Nephron progenitor cell (in vitro differentiated cells): ENCODE measurements at regions not wholly inside any gene's neighbourhood (a gene's known extent, or its start where the extent isn't known, plus 50 kb on each side); places are given as distances from the start of the nearest gene placed in this dataset.

Experiments used
- DNase-seq: peaks from one replicate; pipeline ENCODE4 v3.0.0; 2021
- H3K27ac Mint-ChIP-seq: 2 replicates; pipeline ENCODE4 v1.8.0; 2021; ENCODE audit warnings: mild to moderate bottlenecking, moderate library complexity, mixed read lengths
- H3K27me3 Mint-ChIP-seq: 2 replicates; pipeline ENCODE4 v1.8.0; 2021; ENCODE audit warnings: mild to moderate bottlenecking, low read depth, mixed read lengths; ENCODE audit not compliant: poor library complexity
- H3K36me3 Mint-ChIP-seq: 2 replicates; pipeline ENCODE4 v1.8.0; 2021; ENCODE audit warnings: low read depth, mixed read lengths
- H3K4me1 Mint-ChIP-seq: 2 replicates; pipeline ENCODE4 v1.8.0; 2021; ENCODE audit warnings: mixed read lengths
- H3K4me3 Mint-ChIP-seq: 2 replicates; pipeline ENCODE4 v1.8.0; 2021; ENCODE audit warnings: mild to moderate bottlenecking, moderate library complexity, mixed read lengths
- H3K9me3 Mint-ChIP-seq: 2 replicates; pipeline ENCODE4 v1.8.0; 2021; ENCODE audit warnings: mild to moderate bottlenecking, moderate library complexity, mixed read lengths
- TF ChIP-seq, protein P1 (sequence below): fragments of 200-600 bp; sonication (generic); IDR thresholded peaks from 2 replicates; pipeline ENCODE4 v1.5.0; 2021; ENCODE audit warnings: antibody characterized with exemption

- Mint-ChIP-seq H3K4me1 (peaks cover 23% of the 10 kb centered on the region), H3K4me3 (no peak overlapping the region), H3K36me3 (no peaks in the 10 kb centered on the region), H3K9me3 (no peaks in the 10 kb centered on the region), H3K27me3 (no peaks in the 10 kb centered on the region), H3K27ac (no peak overlapping the region)
- no peak for DNase-seq
- TF ChIP-seq, protein P1, sequence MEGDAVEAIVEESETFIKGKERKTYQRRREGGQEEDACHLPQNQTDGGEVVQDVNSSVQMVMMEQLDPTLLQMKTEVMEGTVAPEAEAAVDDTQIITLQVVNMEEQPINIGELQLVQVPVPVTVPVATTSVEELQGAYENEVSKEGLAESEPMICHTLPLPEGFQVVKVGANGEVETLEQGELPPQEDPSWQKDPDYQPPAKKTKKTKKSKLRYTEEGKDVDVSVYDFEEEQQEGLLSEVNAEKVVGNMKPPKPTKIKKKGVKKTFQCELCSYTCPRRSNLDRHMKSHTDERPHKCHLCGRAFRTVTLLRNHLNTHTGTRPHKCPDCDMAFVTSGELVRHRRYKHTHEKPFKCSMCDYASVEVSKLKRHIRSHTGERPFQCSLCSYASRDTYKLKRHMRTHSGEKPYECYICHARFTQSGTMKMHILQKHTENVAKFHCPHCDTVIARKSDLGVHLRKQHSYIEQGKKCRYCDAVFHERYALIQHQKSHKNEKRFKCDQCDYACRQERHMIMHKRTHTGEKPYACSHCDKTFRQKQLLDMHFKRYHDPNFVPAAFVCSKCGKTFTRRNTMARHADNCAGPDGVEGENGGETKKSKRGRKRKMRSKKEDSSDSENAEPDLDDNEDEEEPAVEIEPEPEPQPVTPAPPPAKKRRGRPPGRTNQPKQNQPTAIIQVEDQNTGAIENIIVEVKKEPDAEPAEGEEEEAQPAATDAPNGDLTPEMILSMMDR = no peak
Observed at GRCh38 chr4:62252728-62253127, 1052.6 kb downstream of the ADGRL3 start.

- H3K27me3 Mint-ChIP-seq = no peaks in the 10 kb centered on the region
- no peak overlapping the region for H3K27ac Mint-ChIP-seq
- no peak overlapping the region for H3K4me3 Mint-ChIP-seq
- H3K9me3 Mint-ChIP-seq = no peaks in the 10 kb centered on the region
- TF ChIP-seq, protein P1 = no peak
- no peak for DNase-seq
- H3K4me1 Mint-ChIP-seq = no peaks in the 10 kb centered on the region
- H3K36me3 Mint-ChIP-seq = no peaks in the 10 kb centered on the region
Observed at GRCh38 chr4:62250100-62250499, 1050.0 kb downstream of the ADGRL3 start.

DNA sequence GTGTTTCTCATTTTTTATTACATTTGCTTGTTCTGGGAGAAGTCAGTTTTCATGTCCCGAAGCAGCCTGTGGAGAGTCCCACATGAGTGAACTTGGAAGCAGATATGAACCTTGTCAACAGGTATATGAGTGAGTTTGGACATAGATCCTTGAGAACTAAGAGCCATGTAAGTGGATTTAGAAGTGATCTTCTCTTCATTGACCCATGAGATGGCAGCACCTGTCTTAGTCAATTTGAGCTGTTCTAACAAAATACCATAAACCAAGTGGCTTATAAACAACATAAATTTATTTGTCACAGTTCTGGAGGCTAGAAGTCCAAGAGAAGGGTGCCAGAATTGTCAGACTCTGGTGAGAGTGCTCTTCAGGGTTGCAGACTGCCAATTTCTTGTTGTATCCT is 1043.8 kb downstream of the ADGRL3 start:
- Mint-ChIP-seq H3K4me1 (no peaks in the 10 kb centered on the region), H3K9me3 (peaks cover 14% of the 10 kb centered on the region), H3K27ac (no peak overlapping the region), H3K36me3 (no peaks in the 10 kb centered on the region), H3K4me3 (no peak overlapping the region), H3K27me3 (peaks cover 3% of the 10 kb centered on the region)
- TF ChIP-seq, protein P1 = no peak
- DNase-seq = no peak

GRCh38 chr4:62235911-62236310 is 1035.8 kb downstream of the ADGRL3 start:
- Mint-ChIP-seq H3K4me3 (no peak overlapping the region), H3K27ac (no peak overlapping the region), H3K36me3 (no peaks in the 10 kb centered on the region), H3K27me3 (peaks cover 3% of the 10 kb centered on the region), H3K9me3 (peaks cover 13% of the 10 kb centered on the region), H3K4me1 (peaks cover 24% of the 10 kb centered on the region)
- no peak for DNase-seq
- TF ChIP-seq, protein P1 = no peak

GRCh38 chr4:62232814-62233213 is 1032.7 kb downstream of the ADGRL3 start:
- DNase-seq = no peak
- H3K4me1 Mint-ChIP-seq = peaks cover 23% of the 10 kb centered on the region
- H3K27me3 Mint-ChIP-seq = no peaks in the 10 kb centered on the region
- peaks cover 4% of the 10 kb centered on the region for H3K9me3 Mint-ChIP-seq
- TF ChIP-seq, protein P1 = no peak
- peak overlapping the region; percentile 60 for H3K27ac Mint-ChIP-seq
- no peak overlapping the region for H3K4me3 Mint-ChIP-seq
- no peaks in the 10 kb centered on the region for H3K36me3 Mint-ChIP-seq

GRCh38 chr4:62231994-62232393 is 1031.9 kb downstream of the ADGRL3 start:
- Mint-ChIP-seq H3K9me3 (peaks cover 4% of the 10 kb centered on the region), H3K27ac (peak overlapping the region; percentile 1), H3K4me1 (peaks cover 18% of the 10 kb centered on the region), H3K36me3 (no peaks in the 10 kb centered on the region), H3K27me3 (no peaks in the 10 kb centered on the region), H3K4me3 (no peak overlapping the region)
- DNase-seq = no peak
- TF ChIP-seq, protein P1 = no peak
